ENCODE measurements at regions not wholly inside any gene's neighbourhood (a gene's known extent, or its start where the extent isn't known, plus 50 kb on each side); places are given as distances from the start of the nearest gene placed in this dataset.
A peak's percentile ranks its signal among the peaks of the same experiment; 100 is the strongest.

DNA sequence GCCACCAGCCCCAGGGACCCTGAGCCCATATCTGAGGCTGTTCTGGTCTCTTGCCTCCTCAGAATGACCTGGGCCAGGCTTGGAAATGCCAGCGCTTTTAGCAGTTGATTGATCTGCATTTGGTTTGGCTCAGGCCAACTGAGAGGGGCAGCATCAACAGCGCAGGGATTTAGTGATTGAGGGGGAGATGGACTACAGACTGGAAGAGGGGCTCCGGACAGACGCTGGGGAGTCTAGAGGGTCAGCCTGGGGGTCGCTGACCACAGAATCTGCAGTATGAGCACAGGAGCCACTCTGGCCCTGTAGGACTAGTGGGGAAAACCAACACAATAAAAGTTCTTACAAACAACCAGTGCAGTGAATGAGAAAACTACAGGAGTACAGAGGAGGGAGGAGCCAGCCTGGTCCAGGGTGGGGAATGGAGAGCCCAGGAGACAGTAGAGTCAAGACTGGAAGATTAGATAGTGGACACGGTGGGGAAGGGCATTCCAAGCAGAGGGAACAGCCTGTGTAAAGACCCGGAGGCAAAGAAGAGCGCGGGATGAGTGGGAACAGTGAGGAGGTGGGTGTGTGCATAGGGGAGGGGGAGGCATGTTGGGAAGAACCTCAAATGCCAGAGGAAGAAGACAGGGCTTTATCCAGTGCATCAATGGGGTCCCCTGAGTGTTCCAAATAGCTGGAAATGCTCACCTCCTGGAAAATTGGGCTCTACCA, 128.9 kb downstream of the MRM1 start:
- no peak for DNase-seq

DNA sequence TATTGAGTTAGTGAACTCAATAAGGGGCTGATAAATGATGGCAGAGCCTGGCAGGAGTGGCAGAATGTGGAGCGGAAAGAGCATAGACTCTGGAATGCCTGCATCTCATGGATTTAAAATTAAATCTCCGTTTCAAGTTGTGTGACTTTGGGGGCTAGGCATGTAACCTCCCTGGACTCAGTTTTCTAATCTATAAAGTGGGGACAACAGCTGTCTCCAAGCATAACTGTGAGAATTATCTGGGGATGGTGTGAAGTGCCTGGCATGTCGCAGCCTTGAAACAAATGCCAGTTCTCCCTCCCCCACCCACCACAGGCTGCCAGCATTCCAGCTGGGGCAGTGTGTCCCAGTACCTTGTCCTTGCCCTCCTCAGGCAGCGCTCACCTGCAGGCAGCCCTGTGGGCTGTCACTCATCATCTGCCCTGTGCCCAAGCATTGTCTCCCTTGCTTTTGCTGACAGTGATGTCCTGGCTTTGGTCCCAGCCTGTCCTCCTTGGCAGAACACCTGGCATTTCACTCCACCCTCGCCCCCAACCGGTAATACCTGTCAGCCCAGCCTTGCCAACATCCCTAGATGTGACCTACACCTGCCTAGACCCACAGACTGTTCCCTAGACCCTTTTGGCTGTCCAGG, 129.6 kb downstream of the MRM1 start:
- peak; percentile 87 for DNase-seq

DNA sequence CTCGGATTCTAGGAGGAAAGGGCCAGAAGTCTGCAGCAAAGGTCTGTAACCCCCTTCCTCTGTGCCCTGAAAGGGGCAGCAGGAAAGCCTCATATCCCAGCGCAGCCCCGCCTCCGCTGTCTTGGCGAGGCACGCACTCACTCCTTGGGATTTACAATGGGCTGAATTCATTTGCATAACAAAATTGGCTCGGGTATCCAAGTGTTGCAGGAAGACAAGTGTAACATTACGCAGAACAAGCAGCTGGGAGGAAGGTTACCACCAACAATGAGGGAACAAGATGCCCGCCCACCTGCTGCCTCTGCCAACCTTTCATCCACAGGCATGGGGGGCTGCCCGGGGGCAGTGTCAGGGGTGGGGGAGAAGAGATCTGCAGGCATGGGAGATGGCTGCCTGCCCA, 130.4 kb downstream of the MRM1 start:
- DNase-seq, result peak; percentile 77

DNA sequence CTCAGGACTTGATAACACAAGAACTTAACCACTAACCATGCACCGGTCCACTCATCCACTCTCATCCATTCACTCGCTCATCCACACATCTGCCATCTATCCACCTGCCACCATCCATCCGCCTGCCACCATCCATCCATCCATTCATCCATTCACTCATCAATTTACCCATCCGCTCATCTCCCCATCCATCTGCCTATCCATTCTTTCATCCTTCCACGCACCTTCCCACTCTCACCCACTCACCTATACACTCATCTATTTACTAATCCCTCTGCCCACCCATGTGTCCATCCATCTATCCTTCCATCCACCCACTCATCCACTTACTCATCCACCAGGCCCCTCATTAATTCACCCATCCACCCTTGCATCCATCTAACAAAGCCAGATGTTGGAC, 131.0 kb downstream of the MRM1 start:
- DNase-seq, result no peak

DNA sequence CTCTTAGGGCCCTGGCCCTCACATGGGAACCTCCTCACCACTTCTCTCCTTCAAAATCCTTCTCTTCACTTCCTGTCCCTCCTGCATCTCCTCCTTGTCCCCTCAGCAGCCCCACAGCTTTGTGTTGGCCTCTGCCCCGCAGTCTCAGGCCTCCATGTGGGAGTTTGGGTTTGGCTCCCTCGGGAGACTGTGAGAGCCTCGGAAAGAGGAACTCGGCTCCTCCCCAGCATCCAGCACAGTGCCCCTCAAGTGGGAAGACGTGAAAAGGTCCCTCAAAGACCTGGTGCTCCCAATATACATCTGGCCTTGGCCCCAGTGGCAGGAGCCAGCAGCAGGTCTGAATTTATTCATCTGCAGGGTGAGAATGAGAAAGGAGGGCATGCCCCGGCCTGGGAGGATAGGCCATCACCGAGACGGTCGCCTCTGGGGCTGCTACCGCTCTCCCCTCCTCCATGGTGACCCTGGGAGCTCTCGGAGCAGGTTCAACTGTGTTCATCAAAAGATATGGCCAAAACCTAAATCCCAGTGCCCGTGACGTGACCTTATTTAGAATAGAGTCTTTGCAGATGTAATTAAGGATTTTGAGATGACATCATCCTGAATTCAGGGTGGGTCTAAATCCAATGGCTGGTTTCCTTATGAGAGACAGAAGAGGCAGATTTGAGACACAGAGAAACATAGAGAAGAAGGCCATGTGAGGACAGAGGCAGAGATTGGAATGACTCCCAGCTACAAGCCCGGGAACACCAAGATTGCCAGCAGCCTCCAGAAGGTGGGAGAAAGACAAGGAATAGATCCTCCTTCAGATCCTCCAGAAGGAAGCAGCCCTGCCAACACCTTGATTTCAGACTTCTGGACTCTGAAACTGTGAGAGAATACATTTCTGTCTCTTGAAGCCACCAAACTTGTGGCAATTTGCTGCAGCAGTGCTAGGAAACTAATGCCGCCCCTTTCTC, 135.1 kb downstream of the MRM1 start:
- DNase-seq, result no peak

DNA sequence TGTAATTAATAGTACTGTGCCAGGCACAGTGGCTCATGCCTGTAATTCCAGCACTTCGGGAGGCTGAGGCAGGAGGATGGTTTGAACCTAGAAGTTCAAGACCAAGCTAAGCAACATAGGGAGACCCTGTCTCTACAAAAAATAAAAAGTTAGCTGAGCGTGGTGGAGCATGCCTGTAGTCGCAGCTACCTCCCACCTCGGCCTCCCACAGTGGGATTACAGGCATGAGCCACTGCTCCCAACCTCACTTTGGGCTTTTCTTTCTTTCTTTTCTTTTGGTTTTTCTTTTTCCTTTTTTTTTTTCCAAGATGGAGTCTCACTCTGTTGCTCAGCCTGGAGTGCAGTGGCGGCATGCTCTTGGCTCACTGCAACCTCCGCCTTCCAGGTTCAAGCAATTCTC, 137.8 kb downstream of the MRM1 start:
- DNase-seq, result no peak

DNA sequence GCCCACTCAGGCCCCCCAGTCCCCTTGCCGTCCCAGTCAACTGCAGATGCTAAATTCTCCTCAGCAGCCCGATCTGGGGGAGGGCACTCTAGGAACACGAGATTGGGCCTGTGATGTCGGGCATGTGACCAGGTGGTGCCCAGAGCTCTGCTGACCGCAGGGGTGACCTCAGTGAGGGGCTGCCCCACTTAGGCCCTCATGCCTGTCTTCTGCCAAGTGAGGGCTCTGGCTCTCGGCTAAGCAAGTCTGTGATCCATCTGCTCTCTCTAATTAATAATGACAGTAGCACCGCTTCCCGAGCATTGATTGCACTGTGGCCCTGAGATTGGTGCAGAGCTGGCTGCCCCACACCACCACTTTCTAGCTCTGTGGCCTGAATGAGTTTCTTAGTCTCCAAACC, 138.8 kb downstream of the MRM1 start:
- no peak for DNase-seq

DNA sequence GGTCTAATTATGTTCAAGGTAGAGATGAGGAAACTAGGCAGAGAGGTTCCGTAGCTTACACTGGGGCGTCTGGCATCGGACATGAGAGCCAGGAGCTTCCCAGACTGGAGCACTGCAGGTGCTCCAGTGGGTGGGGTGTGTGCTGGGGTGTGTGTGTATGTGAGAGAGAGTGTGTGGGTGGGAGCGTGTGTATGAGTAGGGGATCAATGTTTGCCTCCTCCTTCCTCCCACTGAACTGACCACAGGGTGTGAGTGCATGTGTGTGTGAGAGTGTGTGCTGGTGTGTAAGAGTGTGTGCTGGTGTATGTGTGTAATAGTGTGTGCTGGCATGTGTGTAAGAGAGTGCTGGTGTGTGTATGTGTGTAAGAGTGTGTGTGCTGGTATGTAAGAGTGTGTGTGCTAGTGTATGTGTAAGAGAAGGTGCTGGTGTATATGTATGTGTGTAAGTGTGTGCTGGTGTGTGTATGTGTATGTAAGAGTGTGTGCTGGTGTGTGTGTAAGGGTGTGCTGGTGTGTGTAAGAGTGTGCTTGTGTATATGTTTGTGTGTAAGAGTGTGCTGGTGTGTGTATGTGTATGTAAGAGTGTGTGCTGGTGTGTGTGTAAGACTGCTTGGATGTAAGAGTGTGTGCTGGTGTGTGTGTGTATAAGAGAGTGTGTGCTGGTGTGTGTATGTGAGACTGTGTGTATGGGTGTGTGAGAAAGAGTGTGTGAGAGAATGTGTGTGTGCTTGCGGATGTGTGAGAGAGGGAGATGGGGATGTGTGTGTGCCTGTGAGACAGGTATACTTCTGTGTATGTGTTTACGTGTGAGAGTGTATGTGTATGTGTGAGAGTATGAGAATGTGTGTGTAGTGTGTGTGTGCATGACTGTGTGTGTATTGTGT, 139.9 kb downstream of the MRM1 start:
- no peak for DNase-seq

DNA sequence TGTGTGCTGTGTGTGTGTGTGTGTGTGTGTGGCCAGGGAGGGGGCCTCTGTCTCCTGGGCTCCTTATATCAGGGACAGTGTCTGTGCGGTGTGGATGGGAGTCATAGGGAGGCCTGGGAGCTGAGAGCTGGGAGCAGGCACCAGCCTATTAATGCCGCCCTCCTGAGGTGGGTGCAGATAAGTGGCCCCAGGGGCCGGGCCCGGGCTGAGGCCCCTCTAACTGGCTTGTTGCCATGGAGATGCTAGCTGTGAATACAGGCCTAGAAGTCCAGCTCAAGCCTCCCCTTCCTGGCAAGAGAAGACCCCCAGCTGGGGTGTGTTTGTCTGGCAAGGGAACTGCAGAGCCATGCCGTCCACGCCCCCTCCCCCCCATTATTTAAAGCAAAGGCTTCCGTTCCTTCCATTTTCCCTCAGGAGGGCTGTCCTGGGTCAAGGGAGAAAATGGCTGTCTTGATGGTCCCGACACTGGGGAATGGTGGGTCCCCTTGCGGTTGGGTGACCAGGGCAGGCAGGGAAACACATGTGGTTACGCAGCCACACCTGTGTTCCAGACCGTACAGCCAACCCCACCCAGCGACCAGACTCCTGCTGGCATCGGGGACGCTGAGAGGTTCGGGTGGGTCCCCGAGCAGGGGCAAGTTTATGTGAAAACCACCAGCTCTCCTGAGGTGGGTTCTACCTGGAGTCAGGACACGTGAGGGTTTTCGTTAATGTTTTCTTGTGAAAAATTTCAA, 141.1 kb downstream of the MRM1 start:
- peak; percentile 83 for DNase-seq

DNA sequence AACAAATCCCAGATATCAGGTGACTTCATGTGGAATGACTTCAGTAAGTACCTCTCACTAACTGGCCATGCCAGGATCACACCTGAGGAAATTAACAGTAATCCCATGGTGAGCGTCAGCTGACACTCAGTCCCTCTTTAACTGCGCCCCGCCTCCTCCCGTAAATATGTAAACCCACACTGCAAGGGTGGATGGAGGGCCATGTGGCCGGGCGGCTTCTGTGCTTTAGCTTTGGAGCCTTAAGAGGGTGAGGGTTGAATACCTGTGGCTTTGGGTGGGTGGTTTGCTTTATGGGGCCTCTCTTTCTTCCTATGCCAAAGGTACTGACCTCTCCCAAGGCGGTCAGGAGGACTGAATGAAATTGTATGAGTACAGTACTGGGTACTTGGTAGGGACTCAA, 141.7 kb downstream of the MRM1 start:
- peak; percentile 64 for DNase-seq

DNA sequence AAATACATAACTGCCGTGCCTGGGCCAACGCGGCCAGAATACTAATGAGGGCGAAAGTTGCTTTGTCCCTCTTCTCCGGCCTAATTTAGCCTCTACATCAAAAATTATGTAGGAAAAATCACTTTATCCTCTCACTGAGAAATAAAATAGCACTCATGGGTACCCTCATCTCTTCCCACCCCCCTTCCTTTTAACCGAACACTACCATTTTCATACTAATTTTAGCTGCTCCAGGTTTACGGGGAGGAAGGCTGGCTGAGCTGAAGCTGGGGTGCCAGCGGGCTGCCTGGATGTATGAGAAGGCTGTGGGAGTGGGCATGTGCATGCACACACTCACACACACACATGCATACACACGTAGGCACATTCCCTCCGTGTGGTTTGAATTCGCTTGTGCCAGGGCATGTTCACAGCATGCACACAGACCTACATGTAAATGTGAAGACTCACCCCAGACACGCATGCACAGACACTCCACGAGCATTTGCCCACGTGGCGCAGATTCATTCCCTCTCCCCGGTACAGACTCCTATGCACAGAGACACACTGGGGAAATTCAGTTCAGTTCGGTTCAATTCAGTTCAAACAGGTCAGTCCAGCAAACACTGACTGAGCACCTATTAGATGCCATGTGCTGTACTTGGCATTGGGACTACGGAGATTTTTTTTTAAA, 145.1 kb downstream of the MRM1 start:
- DNase-seq, result no peak

DNA sequence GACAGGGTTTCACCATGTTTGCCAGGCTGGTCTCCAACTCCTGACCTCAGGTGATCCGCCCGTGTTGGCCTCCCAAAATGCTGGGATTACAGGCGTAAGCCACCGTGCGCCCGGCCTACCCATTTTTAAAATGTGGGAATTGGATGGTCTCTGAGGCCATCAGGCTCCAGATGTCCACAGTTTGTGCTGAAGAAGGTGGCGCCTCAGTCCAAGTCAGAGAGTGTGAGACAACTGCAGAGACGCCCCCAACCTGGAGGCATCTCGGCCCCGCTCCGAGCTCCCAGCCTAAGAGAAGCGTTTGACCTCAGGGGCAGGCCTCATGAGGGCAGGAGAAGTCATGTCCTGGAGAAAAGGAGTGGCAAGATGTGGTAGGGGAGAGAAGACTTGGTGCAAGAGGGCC, 146.5 kb downstream of the MRM1 start:
- DNase-seq, result no peak

DNA sequence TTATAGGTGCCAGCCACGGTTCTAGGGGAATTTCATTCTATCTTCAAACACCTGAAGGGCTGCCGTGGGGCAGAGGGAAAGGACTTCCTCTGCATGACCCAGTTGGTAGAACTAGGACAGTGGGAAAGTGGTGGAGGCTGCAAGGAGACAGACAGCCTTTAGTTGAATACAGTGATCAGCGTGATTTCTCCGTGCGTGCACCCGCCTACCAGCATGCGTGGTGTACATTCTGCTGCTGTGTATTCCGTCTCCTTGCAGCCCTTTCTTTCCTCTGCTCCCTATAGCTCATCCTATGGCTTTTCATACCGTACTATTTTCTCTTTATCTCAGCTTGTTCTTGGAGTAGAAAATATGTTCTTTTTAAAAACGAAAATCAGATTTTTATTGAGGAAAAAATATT, 146.9 kb downstream of the MRM1 start:
- no peak for DNase-seq

DNA sequence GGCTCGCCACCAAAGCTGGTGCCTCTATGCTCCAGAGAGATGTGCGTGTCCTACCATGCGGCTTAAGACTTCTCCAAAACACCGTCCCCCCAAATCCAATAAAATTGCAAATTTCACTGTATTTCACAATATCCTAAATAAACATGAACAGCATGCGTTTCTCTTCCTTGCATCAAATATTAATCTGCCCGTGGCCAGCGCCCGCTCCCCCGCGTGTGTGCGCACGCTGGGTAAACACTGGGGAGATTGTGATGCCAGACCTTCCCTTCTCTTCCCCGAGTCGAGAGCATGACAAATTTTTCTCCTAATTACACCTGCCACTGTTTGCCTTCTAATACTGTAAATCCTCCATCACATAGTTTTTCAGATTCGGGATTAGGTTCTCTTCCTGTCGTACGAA, 148.1 kb downstream of the MRM1 start:
- DNase-seq, result peak; percentile 43

DNA sequence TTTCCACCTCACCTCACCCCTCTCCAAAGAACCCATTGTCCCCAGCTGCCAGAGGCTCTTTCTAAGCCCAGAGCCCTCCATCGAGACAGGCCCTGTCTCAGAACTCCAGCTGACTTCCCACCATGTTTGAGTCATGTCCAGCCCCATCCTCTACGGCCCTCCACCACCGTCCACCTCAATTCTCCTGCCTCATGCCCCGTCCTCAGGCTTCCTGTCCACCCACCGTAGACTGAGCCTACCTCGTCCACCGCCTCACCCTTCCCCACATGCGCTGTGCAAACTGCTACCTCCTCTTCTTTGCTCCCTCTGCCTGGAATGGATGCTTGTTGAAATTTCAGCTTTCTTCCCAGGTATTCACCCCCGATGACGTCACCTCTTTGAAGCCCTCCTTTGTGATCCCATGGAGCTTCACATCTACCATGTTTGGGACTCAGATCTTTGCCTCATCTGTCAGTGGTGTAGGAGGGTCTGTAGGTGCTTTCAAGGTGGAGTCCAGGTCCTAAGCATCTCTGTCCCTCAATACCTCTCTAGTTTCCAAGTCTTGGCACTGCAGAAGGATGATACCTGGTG, 149.0 kb downstream of the MRM1 start:
- DNase-seq, result no peak

DNA sequence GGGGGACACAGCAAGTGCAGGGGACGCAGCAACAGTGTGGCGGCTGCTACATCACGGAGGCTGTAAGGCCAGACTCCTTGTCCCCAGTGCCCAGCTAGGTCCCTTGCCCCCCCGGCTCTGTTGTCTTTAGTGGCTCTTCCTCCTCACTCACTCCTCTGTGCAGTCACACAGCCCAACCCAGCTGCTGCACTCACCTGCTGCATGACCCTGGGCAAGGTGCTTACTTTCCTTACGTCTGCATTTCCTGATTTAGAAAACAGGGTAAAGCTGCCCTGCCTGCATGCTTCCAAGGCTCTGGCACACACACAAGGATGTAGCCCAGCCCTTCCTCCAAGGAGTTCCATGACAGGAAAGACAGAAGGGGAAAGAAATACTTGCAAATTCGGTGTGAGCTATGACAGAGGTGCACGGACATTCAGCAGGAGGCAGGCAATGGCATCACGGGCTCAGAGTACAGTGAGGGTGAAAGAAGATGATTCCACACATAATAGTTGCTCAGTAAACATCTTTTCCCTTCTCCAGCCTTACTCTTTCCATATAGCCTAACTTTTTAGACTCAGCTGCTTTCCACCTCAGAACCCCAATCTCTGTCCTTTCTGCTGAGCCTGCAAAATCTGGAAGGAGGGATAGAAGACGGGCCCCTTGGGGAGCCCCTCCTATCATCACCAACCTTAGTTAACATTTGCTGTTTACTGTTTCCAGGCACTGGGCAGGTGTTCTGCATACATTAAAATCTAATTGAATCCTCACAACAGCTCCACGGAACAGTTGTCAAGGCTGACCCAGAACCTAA, 150.9 kb downstream of the MRM1 start:
- peak; percentile 9 for DNase-seq

DNA sequence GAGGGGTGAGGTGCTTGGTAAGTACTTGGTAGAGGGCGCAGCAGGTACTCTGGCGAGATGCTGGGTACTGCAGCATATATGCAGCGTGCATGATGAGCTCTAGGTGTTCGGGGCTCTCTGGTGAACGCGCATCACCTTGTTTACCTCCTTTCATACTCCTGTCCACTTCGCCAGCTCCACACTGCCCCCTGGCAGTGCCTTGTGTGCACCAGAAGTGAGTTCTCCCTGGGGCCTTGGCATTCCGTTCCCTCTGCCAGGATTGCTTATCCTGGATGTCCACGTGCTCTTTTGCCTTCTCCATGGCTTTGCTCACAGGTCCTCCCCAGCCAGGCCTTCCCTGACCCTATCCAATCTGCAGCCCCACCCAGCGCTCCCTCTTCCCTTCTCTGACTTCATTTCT, 154.2 kb downstream of the MRM1 start:
- peak; percentile 87 for DNase-seq

DNA sequence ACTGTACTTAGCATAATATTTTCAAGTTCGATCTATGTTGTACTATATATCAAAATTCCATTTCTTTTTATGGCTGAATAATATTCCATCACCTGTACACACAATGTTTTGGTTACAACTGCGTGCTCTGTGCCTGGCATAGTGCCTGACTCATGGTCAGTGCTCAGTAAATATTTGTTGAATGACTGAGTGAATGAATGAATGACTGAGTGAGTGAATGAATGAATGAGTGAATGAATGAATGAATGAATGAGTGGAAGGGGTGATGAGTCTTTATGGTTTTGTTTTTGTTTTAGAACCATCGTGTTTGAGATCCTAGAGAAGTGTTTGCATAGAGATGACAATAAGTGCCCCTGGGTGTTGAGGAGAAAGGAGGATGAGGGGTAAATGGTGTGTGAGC, 155.3 kb downstream of the MRM1 start:
- no peak for DNase-seq

DNA sequence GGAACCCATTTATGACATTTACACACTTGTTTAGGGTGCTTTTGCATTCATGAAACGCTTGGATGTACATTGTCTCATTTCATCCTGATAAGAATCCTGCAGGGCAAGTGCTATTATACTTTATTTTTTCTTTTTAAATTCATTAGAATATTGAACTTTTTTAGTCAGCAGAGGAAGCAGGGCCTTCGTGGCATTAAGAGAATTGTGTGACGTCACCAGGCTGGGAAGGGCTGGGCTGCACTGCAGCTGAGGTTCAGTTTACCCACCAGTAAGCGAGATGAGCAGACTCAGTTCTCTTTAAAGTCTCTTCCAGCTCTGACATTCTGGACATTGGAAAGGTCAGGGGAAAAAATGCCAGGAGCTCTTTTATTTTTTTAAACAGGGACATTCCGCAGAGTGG, 159.0 kb downstream of the MRM1 start:
- no peak for DNase-seq
